ENCODE measurements at regions not wholly inside any gene's neighbourhood (a gene's known extent, or its start where the extent isn't known, plus 50 kb on each side); places are given as distances from the start of the nearest gene placed in this dataset.
"Not testable (repeated sequence)": the region's sequence is repeated elsewhere in the genome, so short reads cannot be mapped to it uniquely, and the experiment has no call there.

- DNase-seq (ENCODE audit: extremely low spot score), result no peak
- ChIA-PET POLR2A (no interaction called here), CTCF (no interaction called here)
- TF ChIP-seq LEF1 (IDR thresholded peaks at IDR 0.05; ENCODE audit: borderline replicate concordance) (no peak), PKNOX1 (IDR thresholded peaks at IDR 0.05) (no peak), BHLHE40 (IDR thresholded peaks at IDR 0.05; ENCODE audit: borderline replicate concordance) (no peak), CTBP1 (IDR thresholded peaks at IDR 0.05; ENCODE audit: borderline replicate concordance) (no peak), ZNF384 (IDR thresholded peaks at IDR 0.05) (no peak), FOXK2 (IDR thresholded peaks at IDR 0.05) (no peak), L3MBTL2 (conservative IDR thresholded peaks at IDR 0.05) (no peak)
These were observed 615.4 kb downstream of the SLC16A7 start for GRCh38 chr12:60211244-60211643.

GRCh38 chr12:60212159-60213000 lies 616.6 kb downstream of the SLC16A7 start:
- TF ChIP-seq TARDBP (IDR thresholded peaks at IDR 0.05) (no peak), HDGF (IDR thresholded peaks at IDR 0.05; ENCODE audit: borderline replicate concordance) (no peak), LEF1 (IDR thresholded peaks at IDR 0.05; ENCODE audit: borderline replicate concordance) (no peak)
- no peak for DNase-seq (ENCODE audit: extremely low spot score)
- ChIA-PET CTCF (no interaction called here), POLR2A (no interaction called here)

GRCh38 chr12:60213272-60213671 lies 617.4 kb downstream of the SLC16A7 start:
- DNase-seq (ENCODE audit: extremely low spot score); CTCF ChIA-PET; POLR2A ChIA-PET: not testable (repeated sequence)

- ChIA-PET POLR2A (no interaction called here), CTCF (no interaction called here)
- TF ChIP-seq HDGF (IDR thresholded peaks at IDR 0.05; ENCODE audit: borderline replicate concordance) (no peak), BHLHE40 (IDR thresholded peaks at IDR 0.05; ENCODE audit: borderline replicate concordance) (no peak)
- no peak for DNase-seq (ENCODE audit: extremely low spot score)
These were observed 620.4 kb downstream of the SLC16A7 start for GRCh38 chr12:60216226-60216625.

- CTCF ChIA-PET, result no interaction called here
- TF ChIP-seq FOXK2 (IDR thresholded peaks at IDR 0.05) (no peak), BHLHE40 (IDR thresholded peaks at IDR 0.05; ENCODE audit: borderline replicate concordance) (no peak), HDGF (IDR thresholded peaks at IDR 0.05; ENCODE audit: borderline replicate concordance) (no peak), LEF1 (IDR thresholded peaks at IDR 0.05; ENCODE audit: borderline replicate concordance) (no peak), SP1 (IDR thresholded peaks at IDR 0.05) (no peak), ARNT (IDR thresholded peaks at IDR 0.05) (no peak)
- POLR2A ChIA-PET, result no interaction called here
- no peak for DNase-seq (ENCODE audit: extremely low spot score)
These were observed 627.4 kb downstream of the SLC16A7 start for GRCh38 chr12:60223242-60223641.

GRCh38 chr12:60225216-60226000 lies 629.6 kb downstream of the SLC16A7 start:
- CTCF ChIA-PET, result no interaction called here
- no peak for DNase-seq (ENCODE audit: extremely low spot score)
- TF ChIP-seq BHLHE40 (IDR thresholded peaks at IDR 0.05; ENCODE audit: borderline replicate concordance), result no peak
- TF ChIP-seq LEF1 (IDR thresholded peaks at IDR 0.05; ENCODE audit: borderline replicate concordance), result no peak
- TF ChIP-seq ARNT (IDR thresholded peaks at IDR 0.05), result no peak
- no peak for TF ChIP-seq FOXK2 (IDR thresholded peaks at IDR 0.05)
- no peak for TF ChIP-seq CTBP1 (IDR thresholded peaks at IDR 0.05; ENCODE audit: borderline replicate concordance)
- no peak for TF ChIP-seq FOXM1 (IDR thresholded peaks at IDR 0.05; ENCODE audit: borderline replicate concordance)
- TF ChIP-seq NFRKB (IDR thresholded peaks at IDR 0.05), result no peak
- no peak for TF ChIP-seq HDGF (IDR thresholded peaks at IDR 0.05; ENCODE audit: borderline replicate concordance)
- no peak for TF ChIP-seq ELF4 (IDR thresholded peaks at IDR 0.05)
- no peak for TF ChIP-seq PKNOX1 (IDR thresholded peaks at IDR 0.05)
- TF ChIP-seq L3MBTL2 (conservative IDR thresholded peaks at IDR 0.05), result no peak
- TF ChIP-seq SUZ12 (IDR thresholded peaks at IDR 0.05), result no peak
- no peak for TF ChIP-seq FOXA1 (IDR thresholded peaks at IDR 0.05)
- no peak for TF ChIP-seq SP1 (IDR thresholded peaks at IDR 0.05)
- TF ChIP-seq ZNF384 (IDR thresholded peaks at IDR 0.05), result no peak
- POLR2A ChIA-PET, result no interaction called here

GRCh38 chr12:60227916-60228315 lies 632.1 kb downstream of the SLC16A7 start:
- TF ChIP-seq CTBP1 (IDR thresholded peaks at IDR 0.05; ENCODE audit: borderline replicate concordance), result no peak
- no peak for TF ChIP-seq BHLHE40 (IDR thresholded peaks at IDR 0.05; ENCODE audit: borderline replicate concordance)
- no peak for TF ChIP-seq FOXA1 (IDR thresholded peaks at IDR 0.05)
- no peak for TF ChIP-seq FOXK2 (IDR thresholded peaks at IDR 0.05)
- TF ChIP-seq TARDBP (IDR thresholded peaks at IDR 0.05), result no peak
- POLR2A ChIA-PET, result no interaction called here
- no peak for DNase-seq (ENCODE audit: extremely low spot score)
- CTCF ChIA-PET, result no interaction called here

All from HEK293T (cell line).